Gastrocnemius medialis (tissue), 4 donors: ENCODE measurements at regions not wholly inside any gene's neighbourhood (a gene's known extent, or its start where the extent isn't known, plus 50 kb on each side); places are given as distances from the start of the nearest gene placed in this dataset.

Source experiments
- CTCF ChIP-seq, 5 experiments: fragments of 450-650 bp in 3 of 5; fragments of 200-600 bp in 2 of 5; sonication (generic) in 2 of 5; IDR thresholded peaks in 4 of 5; conservative IDR thresholded peaks in 1 of 5; 1 replicate in 4 of 5; 2 replicates in 1 of 5; pipeline ENCODE4 v1.5.1; 2016 to 2019; ENCODE audit warnings: antibody characterized with exemption in 5 of 5, mild to moderate bottlenecking in 3 of 5, moderate library complexity in 3 of 5
- POLR2A ChIP-seq, 2 donors: fragments of 450-650 bp; IDR thresholded peaks; one replicate each; pipeline ENCODE4 v1.6.1; 2017; ENCODE audit warnings: antibody characterized with exemption in 2 of 2, mild to moderate bottlenecking in 2 of 2, moderate library complexity in 2 of 2

GRCh38 chr2:146138820-146139219 is 1618.9 kb upstream of the ZEB2 start:
- TF ChIP-seq CTCF (IDR thresholded peaks at IDR 0.05 in 4 of 5, conservative IDR thresholded peaks at IDR 0.05 in 1 of 5) (no peak), POLR2A (IDR thresholded peaks at IDR 0.05) (no peak)
